ENCODE measurements at regions not wholly inside any gene's neighbourhood (a gene's known extent, or its start where the extent isn't known, plus 50 kb on each side); places are given as distances from the start of the nearest gene placed in this dataset.

DNA sequence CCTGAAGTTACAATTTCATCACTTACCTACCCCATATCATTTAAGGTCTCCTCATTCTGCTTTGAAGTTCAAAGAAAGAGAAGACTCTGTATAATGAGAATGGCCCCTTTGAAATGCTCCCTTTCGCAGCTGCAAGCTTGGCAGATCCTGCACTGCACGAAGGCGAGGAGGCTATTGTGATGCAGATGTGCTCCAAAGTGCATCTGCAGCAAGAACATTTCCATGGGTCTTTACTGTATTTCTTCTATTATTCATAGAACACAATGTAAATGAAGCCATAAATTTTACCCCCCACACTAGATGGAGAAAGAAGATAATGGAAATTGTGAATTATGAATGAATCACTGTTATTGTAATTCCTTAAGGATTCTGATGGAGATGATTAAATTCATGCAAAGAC lies 178.7 kb downstream of the CHD9NB start:
- TF ChIP-seq GLI4 (tag by site-specific recombination; IDR thresholded peaks at IDR 0.05) (no peak), CTCF (tag by site-specific recombination; IDR thresholded peaks at IDR 0.05) (no peak), SP2 (tag by site-specific recombination; IDR thresholded peaks at IDR 0.05) (no peak), ZNF350 (tag by site-specific recombination; IDR thresholded peaks at IDR 0.05) (no peak), KLF16 (tag by site-specific recombination; IDR thresholded peaks at IDR 0.05) (no peak), ZNF184 (tag by site-specific recombination; IDR thresholded peaks at IDR 0.05) (no peak), ZNF274 (IDR thresholded peaks at IDR 0.05; ENCODE audit: low read length) (no peak), ZNF274 (tag by site-specific recombination; IDR thresholded peaks at IDR 0.05; ENCODE audit: borderline replicate concordance) (no peak), ZNF658 (tag by site-specific recombination; IDR thresholded peaks at IDR 0.05) (no peak)
- TF ChIP-seq, protein P1, sequence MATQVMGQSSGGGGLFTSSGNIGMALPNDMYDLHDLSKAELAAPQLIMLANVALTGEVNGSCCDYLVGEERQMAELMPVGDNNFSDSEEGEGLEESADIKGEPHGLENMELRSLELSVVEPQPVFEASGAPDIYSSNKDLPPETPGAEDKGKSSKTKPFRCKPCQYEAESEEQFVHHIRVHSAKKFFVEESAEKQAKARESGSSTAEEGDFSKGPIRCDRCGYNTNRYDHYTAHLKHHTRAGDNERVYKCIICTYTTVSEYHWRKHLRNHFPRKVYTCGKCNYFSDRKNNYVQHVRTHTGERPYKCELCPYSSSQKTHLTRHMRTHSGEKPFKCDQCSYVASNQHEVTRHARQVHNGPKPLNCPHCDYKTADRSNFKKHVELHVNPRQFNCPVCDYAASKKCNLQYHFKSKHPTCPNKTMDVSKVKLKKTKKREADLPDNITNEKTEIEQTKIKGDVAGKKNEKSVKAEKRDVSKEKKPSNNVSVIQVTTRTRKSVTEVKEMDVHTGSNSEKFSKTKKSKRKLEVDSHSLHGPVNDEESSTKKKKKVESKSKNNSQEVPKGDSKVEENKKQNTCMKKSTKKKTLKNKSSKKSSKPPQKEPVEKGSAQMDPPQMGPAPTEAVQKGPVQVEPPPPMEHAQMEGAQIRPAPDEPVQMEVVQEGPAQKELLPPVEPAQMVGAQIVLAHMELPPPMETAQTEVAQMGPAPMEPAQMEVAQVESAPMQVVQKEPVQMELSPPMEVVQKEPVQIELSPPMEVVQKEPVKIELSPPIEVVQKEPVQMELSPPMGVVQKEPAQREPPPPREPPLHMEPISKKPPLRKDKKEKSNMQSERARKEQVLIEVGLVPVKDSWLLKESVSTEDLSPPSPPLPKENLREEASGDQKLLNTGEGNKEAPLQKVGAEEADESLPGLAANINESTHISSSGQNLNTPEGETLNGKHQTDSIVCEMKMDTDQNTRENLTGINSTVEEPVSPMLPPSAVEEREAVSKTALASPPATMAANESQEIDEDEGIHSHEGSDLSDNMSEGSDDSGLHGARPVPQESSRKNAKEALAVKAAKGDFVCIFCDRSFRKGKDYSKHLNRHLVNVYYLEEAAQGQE (tag by site-specific recombination; IDR thresholded peaks at IDR 0.05), result no peak

All from HEK293 (cell line).